HepG2 (cell line): ENCODE measurements at regions not wholly inside any gene's neighbourhood (a gene's known extent, or its start where the extent isn't known, plus 50 kb on each side); places are given as distances from the start of the nearest gene placed in this dataset.

ENCODE experiments used
- NCOR1 ChIP-seq: fragments of 200-600 bp; sonication (generic); IDR thresholded peaks from 2 replicates; pipeline ENCODE4 v1.7.0; 2017; ENCODE audit warnings: antibody characterized with exemption, low read length, borderline replicate concordance
- RCOR2 ChIP-seq: IDR thresholded peaks from 2 replicates; pipeline ENCODE4 v1.6.1; 2016; ENCODE audit warnings: missing biosample characterization, missing genetic modification reagents
- TCF7L2 ChIP-seq: IDR thresholded peaks from 2 replicates; pipeline ENCODE4 v1.6.1; 2011; ENCODE audit warnings: mild to moderate bottlenecking, low read depth, low read length, moderate library complexity
- ZMYM2 ChIP-seq: sonication (generic); formaldehyde crosslinking; IDR thresholded peaks from 2 replicates; pipeline ENCODE4 v1.8.0; 2022; ENCODE audit warnings: mild to moderate bottlenecking, missing genetic modification reagents
- TF ChIP-seq, protein P1 (sequence below), 2 experiments: sonication (generic) in 1 of 2; formaldehyde crosslinking in 1 of 2; IDR thresholded peaks; 2 replicates each; pipeline versions ENCODE4 v1.4.0 to v1.6.1; 2018 to 2020; ENCODE audit warnings: missing genetic modification reagents in 2 of 2, borderline replicate concordance in 1 of 2, low read depth in 1 of 2, mild to moderate bottlenecking in 1 of 2, missing biosample characterization in 1 of 2
- TF ChIP-seq, protein P2 (sequence below): sonication (generic); formaldehyde crosslinking; IDR thresholded peaks from 2 replicates; pipeline ENCODE4 v1.4.0; 2020; ENCODE audit warnings: mild to moderate bottlenecking, low read depth, missing genetic modification reagents
- TF ChIP-seq, protein P3 (sequence below): fragments of 450-650 bp; IDR thresholded peaks from 2 replicates; pipeline ENCODE4 v1.6.1; 2017
- TF ChIP-seq, protein P4 (sequence below): IDR thresholded peaks from 2 replicates; pipeline ENCODE4 v1.6.1; 2016
- TF ChIP-seq, protein P5 (sequence below): sonication (generic); formaldehyde crosslinking; IDR thresholded peaks from 2 replicates; pipeline ENCODE4 v1.4.0; 2020; ENCODE audit warnings: missing genetic modification reagents; ENCODE audit errors: not compliant biosample characterization

DNA sequence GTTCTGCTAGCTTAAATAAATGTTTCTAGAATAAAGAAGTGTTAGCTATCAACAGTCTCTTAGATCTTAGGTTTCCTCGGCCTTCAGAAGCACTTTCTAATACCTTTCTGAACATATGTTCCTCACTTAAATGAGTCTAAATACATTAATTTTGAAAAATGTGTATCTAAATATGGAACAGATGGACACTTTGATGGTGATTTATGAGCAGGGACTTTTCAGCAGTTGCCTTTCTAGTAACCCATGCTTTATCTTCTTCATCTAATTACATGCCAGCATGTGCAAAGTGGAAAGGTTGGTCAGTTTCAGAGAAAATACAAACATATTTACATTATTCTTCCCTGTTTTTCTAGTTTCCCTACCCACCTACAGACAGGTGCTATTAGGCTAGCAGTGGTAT is 797.0 kb upstream of the CHAC2 start (continued):
- TF ChIP-seq NCOR1 (no peak), TCF7L2 (no peak), RCOR2 (CRISPR knock-in tag) (no peak), ZMYM2 (CRISPR knock-in tag) (no peak)
- TF ChIP-seq, protein P1, sequence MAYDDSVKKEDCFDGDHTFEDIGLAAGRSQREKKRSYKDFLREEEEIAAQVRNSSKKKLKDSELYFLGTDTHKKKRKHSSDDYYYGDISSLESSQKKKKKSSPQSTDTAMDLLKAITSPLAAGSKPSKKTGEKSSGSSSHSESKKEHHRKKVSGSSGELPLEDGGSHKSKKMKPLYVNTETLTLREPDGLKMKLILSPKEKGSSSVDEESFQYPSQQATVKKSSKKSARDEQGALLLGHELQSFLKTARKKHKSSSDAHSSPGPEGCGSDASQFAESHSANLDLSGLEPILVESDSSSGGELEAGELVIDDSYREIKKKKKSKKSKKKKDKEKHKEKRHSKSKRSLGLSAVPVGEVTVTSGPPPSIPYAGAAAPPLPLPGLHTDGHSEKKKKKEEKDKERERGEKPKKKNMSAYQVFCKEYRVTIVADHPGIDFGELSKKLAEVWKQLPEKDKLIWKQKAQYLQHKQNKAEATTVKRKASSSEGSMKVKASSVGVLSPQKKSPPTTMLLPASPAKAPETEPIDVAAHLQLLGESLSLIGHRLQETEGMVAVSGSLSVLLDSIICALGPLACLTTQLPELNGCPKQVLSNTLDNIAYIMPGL (CRISPR knock-in tag; IDR thresholded peaks at IDR 0.05; ENCODE audit: borderline replicate concordance in 1 of 2, low read depth in 1 of 2) = no peak
- TF ChIP-seq, protein P2, sequence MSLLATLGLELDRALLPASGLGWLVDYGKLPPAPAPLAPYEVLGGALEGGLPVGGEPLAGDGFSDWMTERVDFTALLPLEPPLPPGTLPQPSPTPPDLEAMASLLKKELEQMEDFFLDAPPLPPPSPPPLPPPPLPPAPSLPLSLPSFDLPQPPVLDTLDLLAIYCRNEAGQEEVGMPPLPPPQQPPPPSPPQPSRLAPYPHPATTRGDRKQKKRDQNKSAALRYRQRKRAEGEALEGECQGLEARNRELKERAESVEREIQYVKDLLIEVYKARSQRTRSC (CRISPR knock-in tag) = no peak
- TF ChIP-seq, protein P3, sequence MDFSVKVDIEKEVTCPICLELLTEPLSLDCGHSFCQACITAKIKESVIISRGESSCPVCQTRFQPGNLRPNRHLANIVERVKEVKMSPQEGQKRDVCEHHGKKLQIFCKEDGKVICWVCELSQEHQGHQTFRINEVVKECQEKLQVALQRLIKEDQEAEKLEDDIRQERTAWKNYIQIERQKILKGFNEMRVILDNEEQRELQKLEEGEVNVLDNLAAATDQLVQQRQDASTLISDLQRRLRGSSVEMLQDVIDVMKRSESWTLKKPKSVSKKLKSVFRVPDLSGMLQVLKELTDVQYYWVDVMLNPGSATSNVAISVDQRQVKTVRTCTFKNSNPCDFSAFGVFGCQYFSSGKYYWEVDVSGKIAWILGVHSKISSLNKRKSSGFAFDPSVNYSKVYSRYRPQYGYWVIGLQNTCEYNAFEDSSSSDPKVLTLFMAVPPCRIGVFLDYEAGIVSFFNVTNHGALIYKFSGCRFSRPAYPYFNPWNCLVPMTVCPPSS = no peak
- TF ChIP-seq, protein P4, sequence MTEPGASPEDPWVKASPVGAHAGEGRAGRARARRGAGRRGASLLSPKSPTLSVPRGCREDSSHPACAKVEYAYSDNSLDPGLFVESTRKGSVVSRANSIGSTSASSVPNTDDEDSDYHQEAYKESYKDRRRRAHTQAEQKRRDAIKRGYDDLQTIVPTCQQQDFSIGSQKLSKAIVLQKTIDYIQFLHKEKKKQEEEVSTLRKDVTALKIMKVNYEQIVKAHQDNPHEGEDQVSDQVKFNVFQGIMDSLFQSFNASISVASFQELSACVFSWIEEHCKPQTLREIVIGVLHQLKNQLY (CRISPR knock-in tag) = no peak
- TF ChIP-seq, protein P5, sequence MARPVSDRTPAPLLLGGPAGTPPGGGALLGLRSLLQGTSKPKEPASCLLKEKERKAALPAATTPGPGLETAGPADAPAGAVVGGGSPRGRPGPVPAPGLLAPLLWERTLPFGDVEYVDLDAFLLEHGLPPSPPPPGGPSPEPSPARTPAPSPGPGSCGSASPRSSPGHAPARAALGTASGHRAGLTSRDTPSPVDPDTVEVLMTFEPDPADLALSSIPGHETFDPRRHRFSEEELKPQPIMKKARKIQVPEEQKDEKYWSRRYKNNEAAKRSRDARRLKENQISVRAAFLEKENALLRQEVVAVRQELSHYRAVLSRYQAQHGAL (CRISPR knock-in tag) = no peak
